ENCODE measurements at regions not wholly inside any gene's neighbourhood (a gene's known extent, or its start where the extent isn't known, plus 50 kb on each side); places are given as distances from the start of the nearest gene placed in this dataset.

- H3K4me3 ChIP-seq (replicated peaks in 1 of 3; ENCODE audit: insufficient read depth in 1 of 3, low read depth in 1 of 3, low read length in 3 of 3) = no peak overlapping the region
- no peak for FAIRE-seq
Measured at GRCh38 chr19:27733551-27734266, 1479.2 kb downstream of the UQCRFS1 start.

More at GRCh38 chr19:27733551-27734266, 1479.2 kb downstream of the UQCRFS1 start:
- Histone ChIP-seq H3K9ac (replicated peaks; ENCODE audit: extremely low read depth, insufficient read depth, low read length) (no peak overlapping the region), H3K36me3 (ENCODE audit: control insufficient read depth in 2 of 2, extremely low read depth in 1 of 2, insufficient read depth in 2 of 2, low read length in 2 of 2) (no peaks in the 10 kb centered on the region), H3K9me1 (replicated peaks; ENCODE audit: control insufficient read depth, extremely low read depth, insufficient read depth, low read length) (no peaks in the 10 kb centered on the region), H4K20me1 (replicated peaks; ENCODE audit: control insufficient read depth, extremely low read depth, insufficient read depth, low read length) (no peaks in the 10 kb centered on the region), H2AFZ (ENCODE audit: low read depth, low read length) (no peak overlapping the region), H3K27me3 (ENCODE audit: control insufficient read depth in 2 of 2, insufficient read depth in 2 of 2, low read length in 2 of 2) (no peaks in the 10 kb centered on the region), H3K27ac (ENCODE audit: insufficient read depth, low read depth, low read length) (no peak overlapping the region), H3K9me3 (replicated peaks; ENCODE audit: control insufficient read depth, insufficient read depth, low read length) (peaks cover 2% of the 10 kb centered on the region), H3K4me2 (ENCODE audit: insufficient read depth, low read length) (no peak overlapping the region), H3K4me1 (ENCODE audit: control insufficient read depth, extremely low read depth, insufficient read depth, low read length) (no peaks in the 10 kb centered on the region), H3K79me2 (ENCODE audit: control insufficient read depth, insufficient read depth, low read length) (no peaks in the 10 kb centered on the region)
- ChIA-PET CTCF (no interaction called here), POLR2A (no interaction called here)
- intact Hi-C loops (cut with micrococcal nuclease) = no loop called here
- no peak for DNase-seq (ENCODE audit: low read depth, low spot score)
- TF ChIP-seq MYC (IDR thresholded peaks at IDR 0.05; ENCODE audit: low read depth, low read length) (no peak), GATA2 (IDR thresholded peaks at IDR 0.05; ENCODE audit: insufficient read depth, insufficient read length, low read depth, low read length) (no peak), FOS (IDR thresholded peaks at IDR 0.05; ENCODE audit: borderline replicate concordance, insufficient read depth, low read length) (no peak), EZH2 (IDR thresholded peaks at IDR 0.05; ENCODE audit: borderline replicate concordance, low read depth, low read length, severe bottlenecking) (no peak), MAX (IDR thresholded peaks at IDR 0.05; ENCODE audit: insufficient read depth, insufficient read length) (no peak), POLR2A (IDR thresholded peaks at IDR 0.05; ENCODE audit: low read depth, low read length) (no peak), POLR2AphosphoS5 (IDR thresholded peaks at IDR 0.05; ENCODE audit: insufficient read depth, low read depth, low read length) (no peak), JUN (IDR thresholded peaks at IDR 0.05; ENCODE audit: borderline replicate concordance, insufficient read depth, insufficient read length, low read depth) (no peak), CTCF (IDR thresholded peaks at IDR 0.05; ENCODE audit: extremely low read depth in 1 of 2, insufficient read depth in 1 of 2, low read depth in 1 of 2, low read length in 2 of 2) (no peak)
- BruUV-seq (replicated peaks) = no TSS peak
- dilution Hi-C loops (cut with MboI; ENCODE audit: extremely low pct_ligation_motif_present, low sequenced_read_pairs) = no loop called here

Measured in endothelial cell of umbilical vein (primary cell).